ENCODE measurements at regions not wholly inside any gene's neighbourhood (a gene's known extent, or its start where the extent isn't known, plus 50 kb on each side); places are given as distances from the start of the nearest gene placed in this dataset.

GRCh38 chr1:243938208-243938607 is 88.2 kb upstream of the AKT3 start:
- TF ChIP-seq CTCF (conservative IDR thresholded peaks at IDR 0.05; ENCODE audit: low read depth, low read length), result no peak
- no peak overlapping the region for H3K4me3 ChIP-seq (ENCODE audit: low read depth, low read length)
- DNase-seq (ENCODE audit: low read depth), result no peak

DNA sequence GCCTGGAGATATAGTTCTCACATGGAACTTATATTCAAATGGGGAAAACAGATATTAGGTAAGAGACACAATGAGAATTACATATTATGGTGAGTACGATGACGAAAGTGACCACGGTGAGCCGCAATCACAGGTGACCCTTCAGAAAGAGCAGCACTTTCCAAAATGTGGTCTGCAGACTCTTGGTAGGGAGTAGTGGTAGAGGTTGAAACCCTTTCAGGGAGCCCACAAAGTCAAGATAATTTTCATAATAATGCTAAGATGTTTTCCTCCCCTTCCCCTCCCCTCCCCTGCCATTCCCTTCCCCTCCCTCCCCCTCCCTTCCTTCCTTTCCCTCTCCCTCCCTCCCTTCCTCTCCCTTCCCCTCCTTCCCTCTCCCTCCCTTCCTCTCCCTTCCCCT is 83.5 kb upstream of the AKT3 start:
- no peak for DNase-seq (ENCODE audit: low read depth)
- no peak overlapping the region for H3K4me3 ChIP-seq (ENCODE audit: low read depth, low read length)
- no peak for TF ChIP-seq CTCF (conservative IDR thresholded peaks at IDR 0.05; ENCODE audit: low read depth, low read length)

DNA sequence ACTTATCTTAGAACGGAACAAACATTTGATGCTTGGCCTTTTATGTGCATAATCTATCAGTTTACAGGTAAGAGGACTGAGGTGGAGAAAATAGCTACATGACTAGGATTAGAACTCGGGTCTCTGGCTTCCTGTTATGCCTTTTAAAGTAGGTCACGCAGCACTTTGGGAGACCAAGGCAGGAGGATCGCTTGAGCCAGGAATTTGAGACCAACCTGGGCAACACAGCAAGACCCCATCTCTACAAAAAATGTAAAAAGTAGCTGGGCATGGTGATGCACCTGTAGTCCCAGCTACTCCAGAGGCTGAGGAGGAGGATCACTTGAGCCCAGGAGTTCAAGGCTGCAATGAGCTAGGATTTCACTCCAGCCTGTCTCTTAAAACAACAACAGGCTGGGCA is 81.9 kb upstream of the AKT3 start:
- no peak for TF ChIP-seq CTCF (conservative IDR thresholded peaks at IDR 0.05; ENCODE audit: low read depth, low read length)
- no peak overlapping the region for H3K4me3 ChIP-seq (ENCODE audit: low read depth, low read length)
- no peak for DNase-seq (ENCODE audit: low read depth)

- no peak overlapping the region for H3K4me3 ChIP-seq (ENCODE audit: low read depth, low read length)
- no peak for TF ChIP-seq CTCF (conservative IDR thresholded peaks at IDR 0.05; ENCODE audit: low read depth, low read length)
- peak; percentile 30 for DNase-seq (ENCODE audit: low read depth)
These were observed 81.0 kb upstream of the AKT3 start for GRCh38 chr1:243930822-243931671.

- no peak for DNase-seq (ENCODE audit: low read depth)
- no peak overlapping the region for H3K4me3 ChIP-seq (ENCODE audit: low read depth, low read length)
- no peak for TF ChIP-seq CTCF (conservative IDR thresholded peaks at IDR 0.05; ENCODE audit: low read depth, low read length)
These were observed 77.3 kb upstream of the AKT3 start for GRCh38 chr1:243927381-243927780.

DNA sequence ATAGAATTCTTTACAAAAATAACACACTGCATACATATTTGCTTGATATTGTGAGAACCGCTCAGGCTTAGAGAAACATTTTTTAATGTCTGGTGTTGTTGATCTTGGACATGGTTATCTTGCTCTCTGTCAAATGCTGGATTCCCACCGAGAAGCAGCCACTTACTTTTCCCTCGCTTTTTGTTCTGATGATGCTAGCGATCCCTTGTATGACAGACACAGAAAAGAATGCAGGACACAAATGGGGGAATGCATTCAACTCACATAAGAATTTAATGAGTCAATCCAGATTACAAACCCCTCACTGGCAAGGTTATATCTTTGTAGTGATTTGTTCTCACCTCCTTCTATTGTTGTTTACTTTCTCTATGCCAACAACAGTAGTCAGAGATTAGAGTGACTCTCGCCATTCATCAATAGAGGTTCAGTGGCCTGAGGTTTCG is 76.8 kb upstream of the AKT3 start:
- no peak for TF ChIP-seq CTCF (conservative IDR thresholded peaks at IDR 0.05; ENCODE audit: low read depth, low read length)
- peak; percentile 94 for DNase-seq (ENCODE audit: low read depth)
- H3K4me3 ChIP-seq (ENCODE audit: low read depth, low read length), result no peak overlapping the region

DNA sequence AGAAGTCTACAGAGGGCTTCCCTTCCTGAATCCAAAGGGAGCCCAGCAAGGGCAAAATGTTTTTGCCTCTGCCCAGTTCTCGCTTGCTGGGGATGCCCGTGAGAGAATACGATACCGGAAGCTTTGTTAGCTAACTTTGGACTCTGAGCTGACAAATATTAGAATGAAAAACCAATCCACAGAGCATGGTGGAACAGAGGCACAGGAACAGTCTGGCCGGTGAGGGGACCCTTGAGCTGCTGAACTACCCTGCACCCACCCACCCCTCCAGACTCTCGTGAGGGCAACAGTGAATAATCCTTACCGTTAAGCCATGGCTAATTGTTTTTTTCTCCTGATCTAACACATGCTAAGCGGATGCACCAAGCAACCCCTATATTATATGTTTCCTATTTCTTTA is 76.3 kb upstream of the AKT3 start:
- no peak overlapping the region for H3K4me3 ChIP-seq (ENCODE audit: low read depth, low read length)
- no peak for DNase-seq (ENCODE audit: low read depth)
- no peak for TF ChIP-seq CTCF (conservative IDR thresholded peaks at IDR 0.05; ENCODE audit: low read depth, low read length)

All from choroid plexus epithelial cell (primary cell).